ENCODE measurements at regions not wholly inside any gene's neighbourhood (a gene's known extent, or its start where the extent isn't known, plus 50 kb on each side); places are given as distances from the start of the nearest gene placed in this dataset.

DNA sequence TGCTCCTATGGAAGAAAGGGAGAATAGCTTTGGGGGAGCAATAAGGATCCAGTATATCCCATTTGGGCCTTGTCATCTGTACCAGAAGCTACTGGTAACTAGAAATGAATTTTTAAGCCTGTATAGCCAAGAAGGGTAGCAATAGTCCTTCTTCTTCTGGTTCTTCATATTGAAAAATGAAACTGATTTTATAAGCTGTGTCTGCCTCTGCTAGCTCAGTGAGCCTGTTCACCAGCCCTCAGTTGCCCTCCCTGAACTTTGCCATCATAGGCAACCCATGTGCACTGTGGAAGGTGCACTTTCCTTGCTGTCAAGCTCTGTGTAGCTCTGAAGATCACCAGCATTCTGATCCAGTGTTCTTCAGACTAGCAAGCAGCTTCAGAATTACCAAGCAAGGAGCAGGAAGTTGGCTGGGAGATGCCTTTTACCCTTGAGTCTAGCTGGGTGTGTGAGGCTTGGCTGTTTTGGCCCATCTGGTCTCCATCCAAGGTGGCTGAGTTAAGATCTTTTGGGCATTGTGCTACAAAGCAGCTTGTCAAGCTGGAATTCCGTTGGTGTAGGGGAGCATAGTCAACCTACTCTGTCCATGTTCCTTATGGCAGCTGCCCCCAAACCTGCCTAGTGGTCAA is 55.8 kb upstream of the MGAT5 start:
- no peaks in the 10 kb centered on the region for H3K27me3 ChIP-seq
- no peak overlapping the region for H3K27ac ChIP-seq
- H3K4me3 ChIP-seq: no peak overlapping the region
- TF ChIP-seq POLR2A (IDR thresholded peaks at IDR 0.05) (no peak), EP300 (IDR thresholded peaks at IDR 0.05) (no peak), POLR2AphosphoS5 (IDR thresholded peaks at IDR 0.05) (no peak)
- TF ChIP-seq, protein P1, sequence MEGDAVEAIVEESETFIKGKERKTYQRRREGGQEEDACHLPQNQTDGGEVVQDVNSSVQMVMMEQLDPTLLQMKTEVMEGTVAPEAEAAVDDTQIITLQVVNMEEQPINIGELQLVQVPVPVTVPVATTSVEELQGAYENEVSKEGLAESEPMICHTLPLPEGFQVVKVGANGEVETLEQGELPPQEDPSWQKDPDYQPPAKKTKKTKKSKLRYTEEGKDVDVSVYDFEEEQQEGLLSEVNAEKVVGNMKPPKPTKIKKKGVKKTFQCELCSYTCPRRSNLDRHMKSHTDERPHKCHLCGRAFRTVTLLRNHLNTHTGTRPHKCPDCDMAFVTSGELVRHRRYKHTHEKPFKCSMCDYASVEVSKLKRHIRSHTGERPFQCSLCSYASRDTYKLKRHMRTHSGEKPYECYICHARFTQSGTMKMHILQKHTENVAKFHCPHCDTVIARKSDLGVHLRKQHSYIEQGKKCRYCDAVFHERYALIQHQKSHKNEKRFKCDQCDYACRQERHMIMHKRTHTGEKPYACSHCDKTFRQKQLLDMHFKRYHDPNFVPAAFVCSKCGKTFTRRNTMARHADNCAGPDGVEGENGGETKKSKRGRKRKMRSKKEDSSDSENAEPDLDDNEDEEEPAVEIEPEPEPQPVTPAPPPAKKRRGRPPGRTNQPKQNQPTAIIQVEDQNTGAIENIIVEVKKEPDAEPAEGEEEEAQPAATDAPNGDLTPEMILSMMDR (IDR thresholded peaks at IDR 0.05): no peak
- no peaks in the 10 kb centered on the region for H3K9me3 ChIP-seq
- H3K36me3 ChIP-seq: no peaks in the 10 kb centered on the region
- 83% methylated on average over 1 of the region's 1 CpG; no CpG with 5 or more reads in 1 of the 2 donors for WGBS, 2 donors (ENCODE audit: low coverage in 1 of 2)
- ATAC-seq: no peak
- H3K4me1 ChIP-seq: peaks cover 0 to 26% (median 13%) of the 10 kb centered on the region in 3 donors

DNA sequence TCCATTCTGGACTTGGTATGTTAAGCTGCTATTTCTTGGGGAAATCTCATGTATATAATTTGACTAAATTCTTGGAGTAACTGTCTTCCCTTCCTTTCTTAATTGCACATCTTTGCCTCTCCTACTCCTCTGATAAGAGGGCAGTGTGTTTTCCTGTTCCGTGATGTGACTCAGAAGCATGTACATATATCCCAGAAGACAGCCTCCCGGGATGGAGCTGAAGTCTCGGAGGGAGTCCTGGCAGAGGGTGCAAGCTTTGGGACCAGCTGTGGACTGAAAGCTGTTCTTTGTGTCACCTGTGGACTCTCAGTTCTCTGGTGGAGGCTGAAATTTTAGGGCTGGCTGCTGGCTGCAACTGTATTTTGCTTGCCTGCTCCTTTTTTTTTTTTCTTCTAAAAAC is 54.7 kb upstream of the MGAT5 start:
- Histone ChIP-seq H3K36me3 (no peaks in the 10 kb centered on the region), H3K9me3 (no peaks in the 10 kb centered on the region), H3K4me3 (no peak overlapping the region), H3K27me3 (no peaks in the 10 kb centered on the region), H3K27ac (no peak overlapping the region), H3K4me1 (peaks cover 0 to 26% (median 13%) of the 10 kb centered on the region in 3 donors)
- TF ChIP-seq POLR2A (IDR thresholded peaks at IDR 0.05): no peak
- TF ChIP-seq POLR2AphosphoS5 (IDR thresholded peaks at IDR 0.05): no peak
- TF ChIP-seq, protein P1 (IDR thresholded peaks at IDR 0.05): no peak
- WGBS, 2 donors (ENCODE audit: low coverage in 1 of 2): 65% methylated on average over 3 of the region's 3 CpGs; no CpG with 5 or more reads in 1 of the 2 donors
- no peak for ATAC-seq

DNA sequence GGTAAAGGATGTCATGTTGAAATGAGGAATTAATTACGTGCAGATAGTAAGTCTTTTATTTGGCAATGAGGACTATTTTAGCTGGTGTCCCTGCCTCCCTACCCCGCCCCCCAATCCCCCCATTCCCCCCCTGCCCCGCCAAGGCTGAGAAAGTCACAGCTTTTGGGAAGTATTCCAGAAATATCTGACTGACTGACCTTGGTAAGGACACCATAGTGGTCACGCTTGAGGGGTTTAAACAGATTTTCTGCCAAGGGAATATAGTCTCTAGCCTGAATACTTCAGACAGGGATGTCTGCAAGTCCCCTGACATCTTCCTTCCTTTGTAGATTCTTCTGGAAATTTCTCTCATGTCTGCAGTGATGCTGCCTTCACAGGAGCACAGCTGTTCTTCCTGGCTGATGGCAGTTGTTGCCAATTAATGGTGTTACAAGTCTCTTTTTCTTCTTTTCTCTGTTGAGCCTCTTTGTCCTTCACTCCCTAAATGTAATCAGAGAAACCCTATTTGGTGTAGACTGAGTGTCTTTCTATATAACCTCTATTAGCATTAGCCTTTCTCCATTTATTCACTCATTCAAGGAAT is 53.7 kb upstream of the MGAT5 start:
- no peaks in the 10 kb centered on the region for H3K9me3 ChIP-seq
- TF ChIP-seq POLR2A (IDR thresholded peaks at IDR 0.05): no peak
- TF ChIP-seq, protein P1 (IDR thresholded peaks at IDR 0.05): no peak
- TF ChIP-seq EP300 (IDR thresholded peaks at IDR 0.05): no peak
- no peak for TF ChIP-seq POLR2AphosphoS5 (IDR thresholded peaks at IDR 0.05)
- no peaks in the 10 kb centered on the region for H3K27me3 ChIP-seq
- ATAC-seq: no peak
- no peaks in the 10 kb centered on the region for H3K36me3 ChIP-seq
- H3K4me1 ChIP-seq: peaks cover 0 to 34% (median 13%) of the 10 kb centered on the region in 3 donors
- no peak overlapping the region for H3K27ac ChIP-seq
- no peak overlapping the region for H3K4me3 ChIP-seq
- WGBS, 2 donors (ENCODE audit: low coverage in 1 of 2): 70% methylated on average over 3 of the region's 4 CpGs; no CpG with 5 or more reads in 1 of the 2 donors

DNA sequence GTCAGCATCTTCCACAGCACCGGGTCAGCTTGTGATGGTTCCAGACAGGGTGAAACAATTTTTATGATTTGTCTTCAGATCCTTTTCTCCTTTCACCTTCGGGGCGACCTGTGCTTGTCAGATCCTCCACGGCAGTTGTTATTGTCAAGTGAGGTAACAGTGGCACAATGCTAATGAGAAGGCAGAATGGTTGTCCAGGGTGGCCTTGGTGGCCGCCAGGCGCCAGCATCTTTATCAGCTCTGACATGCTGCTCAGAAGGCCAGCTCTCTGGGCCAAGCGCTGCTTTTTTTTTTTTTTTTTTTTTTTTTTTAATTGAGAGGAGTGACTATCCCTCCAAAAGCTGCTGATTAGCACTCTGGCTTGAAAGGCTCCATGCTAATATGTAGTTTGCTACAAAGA is 52.3 kb upstream of the MGAT5 start:
- WGBS, 2 donors (ENCODE audit: low coverage in 1 of 2): 83 to 97% methylated on average over 4 to 7 of the region's 7 CpGs
- Histone ChIP-seq H3K27ac (no peak overlapping the region), H3K4me3 (no peak overlapping the region), H3K27me3 (no peaks in the 10 kb centered on the region), H3K36me3 (no peaks in the 10 kb centered on the region), H3K4me1 (peaks cover 3 to 49% (median 18%) of the 10 kb centered on the region in 3 donors), H3K9me3 (no peaks in the 10 kb centered on the region)
- no peak for ATAC-seq
- no peak for TF ChIP-seq POLR2AphosphoS5 (IDR thresholded peaks at IDR 0.05)
- no peak for TF ChIP-seq EP300 (IDR thresholded peaks at IDR 0.05)
- TF ChIP-seq, protein P1 (IDR thresholded peaks at IDR 0.05): no peak
- TF ChIP-seq POLR2A (IDR thresholded peaks at IDR 0.05): no peak

DNA sequence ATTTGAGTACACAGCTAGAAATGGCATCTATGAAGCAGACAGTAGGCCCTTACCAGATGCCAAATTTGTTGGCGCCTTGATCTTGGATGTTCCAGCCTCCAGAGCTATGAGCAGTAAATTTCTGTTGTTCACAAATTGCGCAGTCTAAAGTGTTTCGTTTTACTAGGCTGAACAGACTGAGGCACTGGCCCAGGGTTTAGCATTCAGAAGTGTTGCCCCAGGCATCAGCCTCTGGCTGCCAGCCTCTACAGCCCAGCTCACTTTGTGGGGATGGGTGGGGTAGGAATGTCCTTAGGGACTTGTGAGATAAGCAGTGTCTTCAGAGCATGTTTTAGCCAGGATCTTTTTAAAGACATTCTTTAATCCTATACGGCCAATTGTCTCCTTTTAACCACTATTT is 51.5 kb upstream of the MGAT5 start:
- Histone ChIP-seq H3K27me3 (no peaks in the 10 kb centered on the region), H3K4me1 (peaks cover 3 to 57% (median 18%) of the 10 kb centered on the region in 3 donors), H3K4me3 (no peak overlapping the region), H3K27ac (no peak overlapping the region), H3K9me3 (no peaks in the 10 kb centered on the region), H3K36me3 (no peaks in the 10 kb centered on the region)
- 90 to 93% methylated on average over 2 to 4 of the region's 4 CpGs for WGBS, 2 donors (ENCODE audit: low coverage in 1 of 2)
- ATAC-seq: no peak
- no peak for TF ChIP-seq POLR2A (IDR thresholded peaks at IDR 0.05)
- TF ChIP-seq POLR2AphosphoS5 (IDR thresholded peaks at IDR 0.05): no peak
- TF ChIP-seq EP300 (IDR thresholded peaks at IDR 0.05): no peak
- TF ChIP-seq, protein P1 (IDR thresholded peaks at IDR 0.05): no peak

Data from gastroesophageal sphincter (tissue), 4 donors.